Upper lobe of left lung (tissue), 4 donors: ENCODE measurements at regions not wholly inside any gene's neighbourhood (a gene's known extent, or its start where the extent isn't known, plus 50 kb on each side); places are given as distances from the start of the nearest gene placed in this dataset.

Source experiments
- POLR2A ChIP-seq, 4 donors: fragments of 450-650 bp; IDR thresholded peaks; one replicate each; pipeline ENCODE4 v1.5.1; 2016 to 2017; ENCODE audit warnings: antibody characterized with exemption in 4 of 4, mild to moderate bottlenecking in 2 of 4
- TF ChIP-seq, protein P1 (sequence below), 6 experiments: fragments of 450-650 bp in 4 of 6; fragments of 200-600 bp in 2 of 6; sonication (generic) in 2 of 6; IDR thresholded peaks; one replicate each; pipeline ENCODE4 v1.5.1; 2016 to 2019; ENCODE audit warnings: antibody characterized with exemption in 6 of 6

DNA sequence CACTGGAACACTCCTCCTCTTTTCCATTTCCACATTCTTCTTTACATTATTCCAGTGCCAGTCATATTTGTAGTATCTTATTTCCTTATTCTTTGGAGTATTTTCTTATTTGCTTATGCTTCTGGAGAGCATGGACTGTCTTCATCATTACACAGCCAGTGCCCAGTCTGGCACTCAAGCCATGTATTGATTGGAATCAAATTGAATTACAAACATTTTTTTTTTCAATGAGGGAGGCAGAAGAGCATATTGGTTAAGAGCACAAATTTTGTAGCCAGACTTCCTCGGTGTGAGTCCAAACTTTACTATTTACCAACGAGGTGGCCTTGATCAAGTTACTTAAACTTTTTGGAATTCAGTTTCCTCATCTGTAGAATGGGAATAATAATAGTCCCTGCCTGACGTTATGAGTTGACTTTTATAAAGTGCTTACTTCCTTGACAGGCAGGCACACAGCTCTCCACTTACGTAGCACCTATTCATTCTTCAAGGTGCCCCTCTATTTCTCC lies 186.6 kb upstream of the BCL6 start:
- TF ChIP-seq, protein P1, sequence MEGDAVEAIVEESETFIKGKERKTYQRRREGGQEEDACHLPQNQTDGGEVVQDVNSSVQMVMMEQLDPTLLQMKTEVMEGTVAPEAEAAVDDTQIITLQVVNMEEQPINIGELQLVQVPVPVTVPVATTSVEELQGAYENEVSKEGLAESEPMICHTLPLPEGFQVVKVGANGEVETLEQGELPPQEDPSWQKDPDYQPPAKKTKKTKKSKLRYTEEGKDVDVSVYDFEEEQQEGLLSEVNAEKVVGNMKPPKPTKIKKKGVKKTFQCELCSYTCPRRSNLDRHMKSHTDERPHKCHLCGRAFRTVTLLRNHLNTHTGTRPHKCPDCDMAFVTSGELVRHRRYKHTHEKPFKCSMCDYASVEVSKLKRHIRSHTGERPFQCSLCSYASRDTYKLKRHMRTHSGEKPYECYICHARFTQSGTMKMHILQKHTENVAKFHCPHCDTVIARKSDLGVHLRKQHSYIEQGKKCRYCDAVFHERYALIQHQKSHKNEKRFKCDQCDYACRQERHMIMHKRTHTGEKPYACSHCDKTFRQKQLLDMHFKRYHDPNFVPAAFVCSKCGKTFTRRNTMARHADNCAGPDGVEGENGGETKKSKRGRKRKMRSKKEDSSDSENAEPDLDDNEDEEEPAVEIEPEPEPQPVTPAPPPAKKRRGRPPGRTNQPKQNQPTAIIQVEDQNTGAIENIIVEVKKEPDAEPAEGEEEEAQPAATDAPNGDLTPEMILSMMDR (IDR thresholded peaks at IDR 0.05), result no peak
- TF ChIP-seq POLR2A (IDR thresholded peaks at IDR 0.05), result no peak
